Endothelial cell of umbilical vein (primary cell): ENCODE measurements at regions not wholly inside any gene's neighbourhood (a gene's known extent, or its start where the extent isn't known, plus 50 kb on each side); places are given as distances from the start of the nearest gene placed in this dataset.

Source experiments
- BruUV-seq: library from RNA; stranded (reverse); fragments of 400-500 nt; replicated peaks from 2 replicates; lab custom pipeline; 2021; lab: Mats Ljungman, UMichigan
- CTCF ChIA-PET: fragments of 300-600, 350-600 bp; sonication (Branson Sonifier 250); formaldehyde crosslinking; loops from one replicate; lab custom pipeline; 2021; ENCODE audit warnings: antibody characterized with exemption, inconsistent platforms; lab: Charles Lee
- POLR2A ChIA-PET: fragments of 300-600, 350-600 bp; sonication (Branson Sonifier 250); formaldehyde crosslinking; loops from one replicate; lab custom pipeline; 2021; ENCODE audit warnings: antibody characterized with exemption, inconsistent platforms; lab: Charles Lee
- DNase-seq: peaks from one replicate; pipeline ENCODE4 v3.0.0-alpha.2; 2011; ENCODE audit warnings: low read depth, low spot score
- FAIRE-seq: peaks from 2 replicates; lab custom pipeline; 2011; peaks lifted over from hg19 to GRCh38; lab: Jason Lieb, UNC
- H2AFZ ChIP-seq: 2 replicates; pipeline ENCODE4 v1.6.0; 2012; ENCODE audit warnings: low read depth, low read length, control low read depth, inconsistent platforms
- H3K27ac ChIP-seq: 2 replicates; pipeline ENCODE4 v1.5.1; 2011; ENCODE audit warnings: low read depth, mild to moderate bottlenecking, control low read depth, low read length, moderate library complexity; ENCODE audit not compliant: insufficient read depth
- H3K27me3 ChIP-seq, 2 experiments: 2 replicates each; pipeline versions ENCODE4 v1.6.0 to v1.6.1; 2011; ENCODE audit warnings: low read length in 2 of 2, mixed read lengths in 1 of 2; ENCODE audit not compliant: control insufficient read depth in 2 of 2, insufficient read depth in 2 of 2
- H3K36me3 ChIP-seq, 2 experiments: 2 replicates in 1 of 2; 3 replicates in 1 of 2; pipeline ENCODE4 v1.5.1; 2011; ENCODE audit warnings: low read length in 2 of 2, mild to moderate bottlenecking in 1 of 2, moderate library complexity in 1 of 2; ENCODE audit not compliant: control insufficient read depth in 2 of 2, insufficient read depth in 2 of 2; ENCODE audit errors: extremely low read depth in 1 of 2
- H3K4me1 ChIP-seq: 3 replicates; pipeline ENCODE4 v1.5.1; 2011; ENCODE audit warnings: mild to moderate bottlenecking, low read length; ENCODE audit not compliant: control insufficient read depth, insufficient read depth; ENCODE audit errors: extremely low read depth
- H3K4me2 ChIP-seq: 2 replicates; pipeline ENCODE4 v1.6.1; 2011; ENCODE audit warnings: low read length, control low read depth, mixed read lengths; ENCODE audit not compliant: insufficient read depth
- H3K4me3 ChIP-seq, 3 experiments: fragments of 200-600 bp in 1 of 3; sonication (generic), shearing (Covaris generic) in 1 of 3; replicated peaks in 1 of 3; 2 replicates each; pipeline ENCODE4 v1.5.1; 2011 to 2016; ENCODE audit warnings: control low read depth in 3 of 3, low read length in 3 of 3, mild to moderate bottlenecking in 2 of 3, inconsistent platforms in 1 of 3, low read depth in 1 of 3, moderate library complexity in 1 of 3; ENCODE audit not compliant: insufficient read depth in 1 of 3
- H3K79me2 ChIP-seq: 2 replicates; pipeline ENCODE4 v1.6.0; 2012; ENCODE audit warnings: low read length, inconsistent platforms; ENCODE audit not compliant: control insufficient read depth, insufficient read depth
- H3K9ac ChIP-seq: replicated peaks from 2 replicates; pipeline ENCODE3; 2011; ENCODE audit warnings: low read length, control low read depth; ENCODE audit not compliant: insufficient read depth; ENCODE audit errors: extremely low read depth
- H3K9me1 ChIP-seq: replicated peaks from 3 replicates; pipeline ENCODE4 v1.6.0; 2011; ENCODE audit warnings: mild to moderate bottlenecking, low read length; ENCODE audit not compliant: control insufficient read depth, insufficient read depth; ENCODE audit errors: extremely low read depth
- H3K9me3 ChIP-seq: replicated peaks from 2 replicates; pipeline ENCODE4 v1.5.1; 2012; ENCODE audit warnings: low read length, inconsistent platforms; ENCODE audit not compliant: control insufficient read depth, insufficient read depth
- H4K20me1 ChIP-seq: replicated peaks from 2 replicates; pipeline ENCODE3; 2011; ENCODE audit warnings: mild to moderate bottlenecking, low read length; ENCODE audit not compliant: control insufficient read depth, insufficient read depth; ENCODE audit errors: extremely low read depth
- EZH2 ChIP-seq: IDR thresholded peaks from 2 replicates; pipeline ENCODE4 v1.6.1; 2012; ENCODE audit warnings: borderline replicate concordance, low read depth, mild to moderate bottlenecking, moderate library complexity, low read length, inconsistent platforms; ENCODE audit not compliant: severe bottlenecking
- FOS ChIP-seq: IDR thresholded peaks from 2 replicates; pipeline ENCODE4 v1.6.1; 2011; ENCODE audit warnings: mild to moderate bottlenecking, low read length, moderate library complexity, borderline replicate concordance; ENCODE audit not compliant: insufficient read depth
- GATA2 ChIP-seq: IDR thresholded peaks from 2 replicates; pipeline ENCODE4 v1.7.0; 2011; ENCODE audit warnings: low read depth, mild to moderate bottlenecking, moderate library complexity, mixed read lengths, low read length; ENCODE audit not compliant: insufficient read length, insufficient read depth
- JUN ChIP-seq: IDR thresholded peaks from 2 replicates; pipeline ENCODE4 v1.6.1; 2011; ENCODE audit warnings: borderline replicate concordance, low read depth; ENCODE audit not compliant: insufficient read length, insufficient read depth
- MYC ChIP-seq: IDR thresholded peaks from one replicate; pipeline ENCODE4 v1.6.1; 2011; ENCODE audit warnings: mild to moderate bottlenecking, low read depth, low read length
- POLR2A ChIP-seq: IDR thresholded peaks from 2 replicates; pipeline ENCODE4 v1.6.1; 2012; ENCODE audit warnings: low read depth, mild to moderate bottlenecking, control low read depth, low read length
- POLR2AphosphoS5 ChIP-seq: IDR thresholded peaks from 2 replicates; pipeline ENCODE4 v1.6.1; 2012; ENCODE audit warnings: low read depth, mild to moderate bottlenecking, control low read depth, low read length, moderate library complexity; ENCODE audit not compliant: insufficient read depth
- dilution Hi-C: fragments of 300-500 bp; cut with MboI; formaldehyde crosslinking; loops from one replicate; pipeline ENCODE4 v1.15.0; 2019; ENCODE audit warnings: low sequenced_read_pairs; ENCODE audit not compliant: extremely low pct_ligation_motif_present
- intact Hi-C: fragments of 100-400 bp; cut with micrococcal nuclease; formaldehyde crosslinking; loops from one replicate; pipeline ENCODE4 v1.10.0; 2022
- TF ChIP-seq, protein P1 (sequence below), 2 donors: IDR thresholded peaks; 1 replicate in 1 of 2; 2 replicates in 1 of 2; pipeline ENCODE4 v1.5.1; 2011; ENCODE audit warnings: low read length in 2 of 2, mild to moderate bottlenecking in 2 of 2, moderate library complexity in 2 of 2, control low read depth in 1 of 2, inconsistent platforms in 1 of 2, low read depth in 1 of 2; ENCODE audit not compliant: insufficient read depth in 1 of 2; ENCODE audit errors: extremely low read depth in 1 of 2
- TF ChIP-seq, protein P2 (sequence below): IDR thresholded peaks from 2 replicates; pipeline ENCODE4 v1.6.1; 2011; ENCODE audit not compliant: insufficient read depth, insufficient read length

DNA sequence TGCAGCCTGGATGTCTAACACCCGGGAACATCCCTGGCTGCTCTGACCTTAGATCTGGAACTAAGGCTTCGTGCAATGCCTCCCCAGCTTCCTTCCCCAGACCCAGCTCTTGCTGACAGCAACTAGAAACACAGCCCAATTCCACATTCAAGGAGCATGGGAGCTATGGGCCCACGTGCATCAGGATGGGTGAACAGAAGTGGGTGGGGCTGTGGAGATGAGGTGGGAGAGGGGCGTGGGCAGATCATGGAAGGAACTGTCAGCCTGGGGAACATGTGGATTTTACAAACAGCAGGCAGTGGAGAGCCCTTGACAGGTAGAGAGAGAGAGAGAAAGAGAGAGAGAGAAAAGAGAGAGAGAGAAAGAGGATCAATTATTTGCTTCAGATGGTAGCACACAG is 231.6 kb downstream of the MATN1 start:
- H3K27me3 ChIP-seq: no peaks in the 10 kb centered on the region
- no peaks in the 10 kb centered on the region for H3K79me2 ChIP-seq
- H4K20me1 ChIP-seq: no peaks in the 10 kb centered on the region
- H3K27ac ChIP-seq: no peak overlapping the region
- ChIA-PET POLR2A (no interaction called here), CTCF (no interaction called here)
- TF ChIP-seq POLR2AphosphoS5: no peak
- TF ChIP-seq, protein P1, sequence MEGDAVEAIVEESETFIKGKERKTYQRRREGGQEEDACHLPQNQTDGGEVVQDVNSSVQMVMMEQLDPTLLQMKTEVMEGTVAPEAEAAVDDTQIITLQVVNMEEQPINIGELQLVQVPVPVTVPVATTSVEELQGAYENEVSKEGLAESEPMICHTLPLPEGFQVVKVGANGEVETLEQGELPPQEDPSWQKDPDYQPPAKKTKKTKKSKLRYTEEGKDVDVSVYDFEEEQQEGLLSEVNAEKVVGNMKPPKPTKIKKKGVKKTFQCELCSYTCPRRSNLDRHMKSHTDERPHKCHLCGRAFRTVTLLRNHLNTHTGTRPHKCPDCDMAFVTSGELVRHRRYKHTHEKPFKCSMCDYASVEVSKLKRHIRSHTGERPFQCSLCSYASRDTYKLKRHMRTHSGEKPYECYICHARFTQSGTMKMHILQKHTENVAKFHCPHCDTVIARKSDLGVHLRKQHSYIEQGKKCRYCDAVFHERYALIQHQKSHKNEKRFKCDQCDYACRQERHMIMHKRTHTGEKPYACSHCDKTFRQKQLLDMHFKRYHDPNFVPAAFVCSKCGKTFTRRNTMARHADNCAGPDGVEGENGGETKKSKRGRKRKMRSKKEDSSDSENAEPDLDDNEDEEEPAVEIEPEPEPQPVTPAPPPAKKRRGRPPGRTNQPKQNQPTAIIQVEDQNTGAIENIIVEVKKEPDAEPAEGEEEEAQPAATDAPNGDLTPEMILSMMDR (IDR thresholded peaks at IDR 0.05; ENCODE audit: extremely low read depth in 1 of 2, insufficient read depth in 1 of 2, low read depth in 1 of 2, low read length in 2 of 2): no peak
- no peak for TF ChIP-seq POLR2A
- no peak for TF ChIP-seq EZH2
- TF ChIP-seq, protein P2, sequence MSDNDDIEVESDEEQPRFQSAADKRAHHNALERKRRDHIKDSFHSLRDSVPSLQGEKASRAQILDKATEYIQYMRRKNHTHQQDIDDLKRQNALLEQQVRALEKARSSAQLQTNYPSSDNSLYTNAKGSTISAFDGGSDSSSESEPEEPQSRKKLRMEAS: no peak
- TF ChIP-seq FOS: no peak
- no peak for TF ChIP-seq MYC
- no peak for TF ChIP-seq GATA2
- TF ChIP-seq JUN: no peak
- no peak overlapping the region for H3K4me2 ChIP-seq
- no peak overlapping the region for H3K4me3 ChIP-seq
- intact Hi-C loops (no loop called here), dilution Hi-C loops (no loop called here)
- no peak for FAIRE-seq
- no TSS peak for BruUV-seq
- no peaks in the 10 kb centered on the region for H3K9me3 ChIP-seq
- no peak for DNase-seq
- H3K9me1 ChIP-seq: no peaks in the 10 kb centered on the region
- H3K4me1 ChIP-seq: no peaks in the 10 kb centered on the region
- H3K9ac ChIP-seq: no peak overlapping the region
- H3K36me3 ChIP-seq: no peaks in the 10 kb centered on the region
- no peak overlapping the region for H2AFZ ChIP-seq
